Left hindlimb (tissue), 1 donor: ENCODE measurements at regions not wholly inside any gene's neighbourhood (a gene's known extent, or its start where the extent isn't known, plus 50 kb on each side); places are given as distances from the start of the nearest gene placed in this dataset.

Experiments
- DNase-seq: peaks from one replicate; pipeline ENCODE4 v3.0.0-alpha.2; 2018

DNA sequence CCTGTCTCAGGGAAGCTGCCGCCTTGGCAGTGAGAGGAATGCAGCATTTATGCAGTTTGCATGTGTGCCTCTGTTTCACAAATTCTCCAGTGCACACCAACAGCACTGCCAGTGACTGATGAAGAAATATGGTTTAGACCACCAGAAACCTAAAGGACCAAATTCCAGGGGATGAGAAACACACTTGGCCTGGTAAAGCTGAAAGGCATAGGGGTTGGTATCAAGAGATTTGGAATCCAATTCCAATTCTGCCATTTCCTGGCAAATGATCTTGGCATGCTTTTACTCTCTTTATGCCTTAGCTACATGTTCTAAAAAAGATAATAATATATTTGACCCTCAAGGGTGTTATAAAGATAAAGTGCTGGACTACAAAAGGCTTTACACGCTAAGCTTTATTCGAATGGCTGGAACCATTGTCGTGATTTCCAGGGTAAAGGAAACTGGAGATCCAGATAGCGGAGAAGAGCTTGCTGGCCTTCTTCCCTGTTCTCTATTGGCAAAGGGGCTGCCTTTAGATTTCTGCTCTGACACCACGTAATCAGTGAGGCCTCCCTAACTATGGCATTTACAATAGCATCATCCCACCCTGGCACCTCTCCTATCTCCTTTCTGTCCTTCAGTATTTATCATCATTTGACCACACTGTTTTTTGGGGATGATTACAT is 359.8 kb upstream of the ASIC2 start:
- DNase-seq, result no peak

GRCh38 chr17:33653399-33653788 is 360.3 kb upstream of the ASIC2 start:
- no peak for DNase-seq

GRCh38 chr17:33657181-33657580 is 364.1 kb upstream of the ASIC2 start:
- no peak for DNase-seq

DNA sequence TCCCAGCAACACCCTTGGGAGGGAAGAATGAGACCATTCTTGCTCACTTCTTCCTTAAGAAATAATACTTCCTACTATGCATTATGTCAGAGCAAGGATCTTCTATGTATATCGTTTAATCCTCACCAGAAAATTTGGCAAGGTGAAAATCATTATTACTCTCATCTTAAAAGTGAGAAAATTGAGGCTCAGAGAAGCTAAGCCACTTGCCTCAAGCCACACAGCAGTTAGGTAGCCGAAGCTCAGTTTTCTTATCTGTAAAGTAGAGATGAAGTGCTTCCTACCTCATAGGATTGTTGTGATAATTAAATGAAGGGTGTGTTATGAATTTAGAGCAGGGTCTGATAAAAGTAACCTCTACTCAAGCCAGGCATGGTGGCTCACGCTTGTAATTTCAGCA is 368.9 kb upstream of the ASIC2 start:
- DNase-seq, result no peak

DNA sequence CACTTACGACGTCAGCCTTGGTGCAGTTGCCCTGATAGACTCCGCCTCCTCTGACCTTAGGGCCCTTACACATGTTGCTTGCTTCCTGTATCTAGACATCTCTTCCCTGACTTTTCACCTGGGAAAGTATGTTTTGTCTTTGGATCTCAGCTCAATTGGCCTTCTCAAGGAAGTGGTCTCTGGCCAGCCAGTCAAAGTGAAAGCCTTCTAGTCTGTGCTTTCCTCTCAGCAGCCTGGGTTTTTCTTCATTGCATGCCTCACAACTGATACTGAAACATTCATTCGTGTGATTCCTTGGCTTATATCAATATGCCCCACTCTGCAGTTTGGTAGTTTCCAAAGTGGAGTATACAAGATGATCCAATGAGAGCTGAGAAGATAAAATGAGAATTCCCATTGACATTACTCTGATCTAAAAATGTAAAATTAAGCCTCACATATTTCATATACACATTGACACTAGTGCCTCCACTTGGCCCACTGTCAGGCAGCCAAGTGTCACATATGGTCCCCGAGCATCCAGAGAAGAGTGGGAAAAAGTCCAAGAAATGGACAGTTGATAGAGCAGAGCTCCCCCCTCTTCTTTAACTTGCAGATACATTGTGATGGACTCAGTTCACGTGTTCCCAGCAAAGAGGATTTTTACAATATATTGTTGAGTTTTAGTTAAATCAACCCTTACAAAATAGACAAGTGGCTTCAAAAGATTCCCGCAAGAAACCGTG is 371.2 kb upstream of the ASIC2 start:
- DNase-seq, result no peak

GRCh38 chr17:33667052-33667509 is 374.0 kb upstream of the ASIC2 start:
- no peak for DNase-seq

- no peak for DNase-seq
Observed at GRCh38 chr17:33667671-33668070, 374.6 kb upstream of the ASIC2 start.

GRCh38 chr17:33668516-33668915 is 375.4 kb upstream of the ASIC2 start:
- DNase-seq, result no peak

- no peak for DNase-seq
Observed at GRCh38 chr17:33671491-33671890, 378.4 kb upstream of the ASIC2 start.

DNA sequence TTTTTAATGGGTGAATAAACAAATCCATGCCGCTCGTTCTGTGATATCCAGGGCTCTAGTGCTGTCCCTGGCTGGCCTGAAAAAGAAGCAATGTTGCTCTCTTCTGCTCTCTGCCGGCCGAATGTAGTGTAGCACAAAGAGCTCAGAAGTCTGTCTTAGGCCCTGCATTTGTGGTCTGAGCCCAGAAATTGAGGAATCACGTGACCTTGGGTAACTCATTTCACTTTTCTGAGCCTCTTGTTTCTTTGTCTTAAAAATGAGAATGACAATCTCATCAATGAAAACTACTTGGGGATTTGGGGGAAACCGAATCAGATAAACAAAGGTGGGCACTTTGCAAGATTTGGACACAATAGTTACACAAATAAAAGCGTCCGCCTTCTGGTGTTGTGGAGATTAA is 381.6 kb upstream of the ASIC2 start:
- peak; percentile 55 for DNase-seq

DNA sequence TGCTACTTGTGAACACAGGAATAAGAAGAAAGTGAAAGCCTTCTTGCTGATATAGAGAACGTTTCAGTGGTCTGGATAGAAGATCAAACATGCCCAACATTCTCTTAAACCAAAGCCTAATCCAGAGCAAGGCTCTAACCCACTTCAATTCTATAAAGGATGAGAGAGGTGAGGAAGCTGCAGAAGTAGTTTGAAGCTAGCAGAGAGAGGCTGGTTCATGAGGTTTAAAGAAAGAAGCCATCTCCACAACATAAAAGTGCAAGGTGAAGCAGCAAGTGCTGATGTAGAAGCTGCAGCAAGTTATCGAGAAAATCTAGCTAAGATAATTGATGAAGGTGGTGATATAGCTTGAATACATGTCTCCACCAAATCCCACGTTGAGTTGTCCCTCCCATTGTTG is 383.3 kb upstream of the ASIC2 start:
- DNase-seq, result no peak

DNA sequence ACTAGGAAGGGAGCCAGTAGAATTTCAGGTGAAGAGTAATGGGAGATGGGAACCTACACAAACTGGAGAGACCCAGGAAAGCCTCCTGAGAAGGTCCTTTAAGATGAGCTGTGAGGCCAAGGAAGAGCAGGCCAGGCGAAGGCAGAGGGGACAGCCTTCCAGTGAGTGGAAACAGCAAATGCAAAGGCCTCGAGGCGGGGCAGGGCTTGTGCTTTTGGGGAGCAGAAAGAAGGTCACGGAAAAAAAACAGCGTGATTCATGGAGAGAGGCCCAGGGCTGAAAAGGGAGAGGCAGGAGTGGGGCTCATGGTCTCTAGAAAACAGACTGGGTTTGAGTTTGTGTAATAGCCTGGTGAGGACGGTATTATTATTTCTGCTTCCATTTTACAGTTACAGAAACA is 386.5 kb upstream of the ASIC2 start:
- DNase-seq, result no peak

DNA sequence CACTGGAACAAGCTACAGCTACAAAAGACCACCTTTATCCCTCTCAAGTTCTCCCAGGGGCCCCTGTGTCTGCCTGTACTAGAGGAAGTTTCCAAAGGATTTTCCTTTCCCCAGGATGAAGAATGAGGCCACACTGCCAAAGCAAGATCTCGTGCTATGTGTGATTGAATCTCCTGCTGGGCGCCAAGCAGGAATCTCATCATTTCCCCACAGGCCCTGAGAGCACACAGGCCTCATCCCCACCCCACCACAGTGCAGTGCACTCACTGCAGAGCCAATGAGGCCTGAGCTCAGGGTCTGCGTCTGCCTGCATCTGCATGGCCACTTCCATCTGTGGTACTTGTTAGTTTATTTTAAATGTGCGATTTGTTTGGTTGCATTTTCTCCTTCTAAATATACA is 387.4 kb upstream of the ASIC2 start:
- DNase-seq, result no peak

DNA sequence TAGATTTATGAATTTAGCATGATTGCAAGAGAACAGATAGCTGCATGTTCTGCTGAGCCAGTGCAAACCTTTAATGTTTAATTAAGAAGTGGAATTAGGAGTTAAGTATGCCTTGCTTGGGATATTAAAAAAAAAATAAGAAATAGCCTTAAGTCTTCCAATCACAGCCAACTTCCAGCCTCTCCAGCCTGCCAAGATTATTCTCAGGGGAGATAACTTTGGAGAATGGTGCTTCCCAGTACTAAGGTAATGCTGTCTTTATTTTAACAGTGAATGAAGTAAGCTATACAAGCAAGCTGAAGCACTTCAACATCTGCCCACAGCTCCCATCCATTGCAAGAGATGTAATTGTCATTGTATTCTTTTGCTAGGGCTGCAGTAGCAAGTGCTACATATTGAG is 389.5 kb upstream of the ASIC2 start:
- DNase-seq, result no peak

GRCh38 chr17:33684735-33685134 is 391.6 kb upstream of the ASIC2 start:
- DNase-seq, result no peak

DNA sequence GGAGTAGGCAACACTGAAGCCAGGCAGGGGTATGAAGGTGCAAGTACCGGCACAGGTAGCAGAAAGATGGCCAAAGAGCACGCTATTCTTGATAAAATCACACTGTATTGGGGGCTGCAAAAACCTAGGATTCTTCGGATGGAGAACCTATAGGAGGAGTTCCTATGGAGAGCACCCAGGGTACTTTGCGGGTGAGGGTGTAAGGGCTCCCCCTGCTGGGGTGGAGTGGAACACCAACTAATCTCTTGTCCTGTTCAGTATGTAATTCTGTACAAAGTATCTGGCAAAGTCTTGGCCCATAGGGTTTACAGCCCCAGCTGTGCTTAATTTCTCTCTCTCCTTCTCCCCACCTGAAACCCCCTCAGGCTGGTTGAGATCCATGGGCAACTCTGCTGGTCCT is 393.1 kb upstream of the ASIC2 start:
- no peak for DNase-seq

- DNase-seq, result no peak
Observed at GRCh38 chr17:33687831-33688230, 394.7 kb upstream of the ASIC2 start.

DNA sequence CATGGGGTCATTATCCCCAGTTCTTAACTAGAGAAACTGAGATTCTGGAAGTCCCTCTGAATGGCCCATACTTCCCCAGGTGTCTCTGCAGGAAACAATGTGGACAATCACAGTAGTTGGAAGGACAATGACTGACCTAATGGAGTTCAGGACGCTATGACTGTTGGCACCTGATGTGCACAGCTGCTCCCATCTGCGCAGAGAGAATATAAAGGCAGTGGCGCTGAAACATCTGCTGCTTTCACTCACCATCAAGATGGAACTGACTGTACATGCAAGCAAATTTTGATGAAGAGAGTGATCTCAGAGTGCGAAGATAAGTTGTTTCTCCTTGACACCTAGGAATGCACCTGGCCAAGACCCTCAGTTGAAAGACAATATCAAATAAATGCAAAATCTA is 395.7 kb upstream of the ASIC2 start:
- no peak for DNase-seq

GRCh38 chr17:33689725-33690124 is 396.6 kb upstream of the ASIC2 start:
- DNase-seq, result no peak

DNA sequence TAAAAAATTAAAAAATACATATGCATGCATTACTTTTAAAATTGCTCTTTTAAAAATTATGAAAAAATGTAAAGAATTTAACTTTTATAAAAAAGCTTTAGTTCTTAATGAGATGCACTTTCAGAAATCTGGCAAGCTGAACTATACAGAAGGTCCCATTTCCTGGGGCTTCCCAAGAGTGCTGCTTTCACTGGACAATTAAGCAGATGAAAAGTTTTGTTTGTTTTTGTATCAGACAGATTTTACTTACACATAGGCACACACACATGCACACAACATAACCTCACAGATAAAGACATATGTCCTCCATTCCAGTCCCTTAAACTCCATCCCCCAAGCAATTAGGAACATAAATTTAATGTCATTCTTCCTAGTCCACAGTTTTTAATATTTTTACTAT is 402.3 kb upstream of the ASIC2 start:
- no peak for DNase-seq

DNA sequence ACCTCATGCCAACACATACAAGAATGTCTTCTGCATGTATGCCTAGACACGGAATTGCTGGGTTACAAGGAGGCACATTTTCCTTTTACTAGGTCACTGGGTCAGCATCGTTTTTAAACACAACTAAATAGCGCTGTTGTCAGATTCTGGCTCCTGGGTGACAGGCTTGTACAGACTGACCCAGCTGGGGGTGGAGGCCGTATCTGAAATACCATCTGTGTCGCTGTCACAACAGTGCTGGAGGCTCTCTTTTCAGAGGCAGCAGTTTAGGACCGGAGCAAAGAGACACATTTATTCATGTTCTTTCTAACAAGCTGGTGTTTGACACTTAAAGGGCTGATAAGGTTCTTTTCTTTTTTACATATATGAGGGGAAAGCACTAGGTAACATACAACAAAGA is 403.0 kb upstream of the ASIC2 start:
- DNase-seq, result no peak

DNA sequence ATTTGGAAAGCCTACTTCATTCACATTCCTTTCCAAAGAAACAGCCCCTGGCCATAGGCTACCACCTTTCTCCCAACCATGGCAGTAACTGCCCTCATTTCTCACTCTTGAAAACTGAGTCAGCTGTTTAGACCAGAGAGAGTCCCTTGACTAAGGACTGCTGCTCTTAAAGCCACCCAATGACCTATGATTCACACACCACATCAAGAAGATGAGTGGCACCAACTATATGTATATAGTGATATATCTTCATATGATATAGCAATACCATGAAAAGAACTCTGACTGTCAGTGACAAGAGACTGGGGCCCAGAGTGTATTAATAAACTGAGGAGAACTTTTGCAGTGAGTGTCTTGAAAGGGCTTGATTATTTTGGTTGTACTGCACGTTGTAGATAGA is 404.5 kb upstream of the ASIC2 start:
- DNase-seq, result no peak

GRCh38 chr17:33701910-33702309 is 408.8 kb upstream of the ASIC2 start:
- no peak for DNase-seq

- no peak for DNase-seq
Observed at GRCh38 chr17:33704856-33705255, 411.8 kb upstream of the ASIC2 start.

DNA sequence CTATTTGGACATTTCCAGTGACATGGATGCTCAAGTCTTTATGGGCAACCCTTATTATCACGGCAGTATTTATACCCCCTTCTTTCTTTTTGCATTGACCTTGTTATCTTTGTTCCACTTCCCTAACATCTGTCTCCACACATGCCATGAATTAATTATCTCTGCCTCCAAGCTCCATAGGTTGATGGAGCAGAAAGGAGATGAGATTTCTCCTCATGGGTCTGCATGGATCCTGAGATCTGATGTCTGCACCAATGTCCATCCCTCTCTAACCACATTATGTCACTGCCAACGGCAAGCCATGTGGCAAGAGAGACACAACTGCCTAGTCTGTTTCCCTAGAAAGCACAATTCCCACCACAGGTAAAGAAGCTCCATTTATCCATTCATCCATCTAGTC is 416.8 kb upstream of the ASIC2 start:
- DNase-seq, result no peak
